ENCODE measurements at regions not wholly inside any gene's neighbourhood (a gene's known extent, or its start where the extent isn't known, plus 50 kb on each side); places are given as distances from the start of the nearest gene placed in this dataset.
"Not testable (repeated sequence)": the region's sequence is repeated elsewhere in the genome, so short reads cannot be mapped to it uniquely, and the experiment has no call there.

GRCh38 chr2:194883711-194884110 lies 773.3 kb upstream of the SLC39A10 start:
- no peak for TF ChIP-seq CTCF (IDR thresholded peaks at IDR 0.05)
- Histone ChIP-seq H3K4me1 (ENCODE audit: control insufficient read depth in 1 of 2, low read depth in 2 of 2) (no peaks in the 10 kb centered on the region), H3K9me3 (no peaks in the 10 kb centered on the region), H3K4me3 (no peak overlapping the region), H3K36me3 (no peaks in the 10 kb centered on the region), H3K27me3 (replicated peaks; ENCODE audit: insufficient read depth) (no peaks in the 10 kb centered on the region), H3K27ac (no peak overlapping the region)
- DNase-seq (ENCODE audit: low spot score) (no peak), ATAC-seq (ENCODE audit: insufficient number of reproducible peaks, low FRiP score, low read depth) (no peak)

GRCh38 chr2:194870974-194871535 lies 786.0 kb upstream of the SLC39A10 start:
- TF ChIP-seq CTCF (IDR thresholded peaks at IDR 0.05): no peak
- DNase-seq (ENCODE audit: low spot score) (no peak), ATAC-seq (ENCODE audit: insufficient number of reproducible peaks, low FRiP score, low read depth) (no peak)
- H3K4me3 ChIP-seq: no peak overlapping the region
- H3K9me3 ChIP-seq: no peaks in the 10 kb centered on the region
- H3K27ac ChIP-seq: no peak overlapping the region
- H3K36me3 ChIP-seq: no peaks in the 10 kb centered on the region
- H3K4me1 ChIP-seq (ENCODE audit: control insufficient read depth in 1 of 2, low read depth in 2 of 2): no peaks in the 10 kb centered on the region
- H3K27me3 ChIP-seq (replicated peaks; ENCODE audit: insufficient read depth): no peaks in the 10 kb centered on the region

- no peak overlapping the region for H3K27ac ChIP-seq
- no peaks in the 10 kb centered on the region for H3K9me3 ChIP-seq
- no peak for DNase-seq (ENCODE audit: low spot score)
- TF ChIP-seq CTCF (IDR thresholded peaks at IDR 0.05): no peak
- no peak overlapping the region for H3K4me3 ChIP-seq
- H3K36me3 ChIP-seq: no peaks in the 10 kb centered on the region
- H3K4me1 ChIP-seq (ENCODE audit: control insufficient read depth in 1 of 2, low read depth in 2 of 2): no peaks in the 10 kb centered on the region
- ATAC-seq (ENCODE audit: insufficient number of reproducible peaks, low FRiP score, low read depth): no peak
- H3K27me3 ChIP-seq (replicated peaks; ENCODE audit: insufficient read depth): no peaks in the 10 kb centered on the region
Observed at GRCh38 chr2:194867328-194867727, 789.7 kb upstream of the SLC39A10 start.

GRCh38 chr2:194854941-194855340 lies 802.1 kb upstream of the SLC39A10 start:
- TF ChIP-seq CTCF (IDR thresholded peaks at IDR 0.05): no peak
- Histone ChIP-seq H3K4me1 (ENCODE audit: control insufficient read depth in 1 of 2, low read depth in 2 of 2) (no peaks in the 10 kb centered on the region), H3K36me3 (no peaks in the 10 kb centered on the region), H3K27me3 (replicated peaks; ENCODE audit: insufficient read depth) (no peaks in the 10 kb centered on the region), H3K4me3 (no peak overlapping the region), H3K9me3 (no peaks in the 10 kb centered on the region), H3K27ac (no peak overlapping the region)
- DNase-seq (ENCODE audit: low spot score) (no peak), ATAC-seq (ENCODE audit: insufficient number of reproducible peaks, low FRiP score, low read depth) (no peak)

- no peaks in the 10 kb centered on the region for H3K27me3 ChIP-seq (replicated peaks; ENCODE audit: insufficient read depth)
- no peak for TF ChIP-seq CTCF (IDR thresholded peaks at IDR 0.05)
- H3K9me3 ChIP-seq: no peaks in the 10 kb centered on the region
- DNase-seq (ENCODE audit: low spot score) (no peak), ATAC-seq (ENCODE audit: insufficient number of reproducible peaks, low FRiP score, low read depth) (no peak)
- H3K4me1 ChIP-seq (ENCODE audit: control insufficient read depth in 1 of 2, low read depth in 2 of 2): no peaks in the 10 kb centered on the region
- no peak overlapping the region for H3K4me3 ChIP-seq
- H3K27ac ChIP-seq: no peak overlapping the region
- no peaks in the 10 kb centered on the region for H3K36me3 ChIP-seq
Observed at GRCh38 chr2:194842871-194843270, 814.2 kb upstream of the SLC39A10 start.

GRCh38 chr2:194834371-194834770 lies 822.7 kb upstream of the SLC39A10 start:
- not testable (repeated sequence) for H3K27ac ChIP-seq; H3K9me3 ChIP-seq; DNase-seq (ENCODE audit: low spot score); H3K36me3 ChIP-seq; H3K4me3 ChIP-seq; H3K4me1 ChIP-seq (ENCODE audit: control insufficient read depth in 1 of 2, low read depth in 2 of 2); ATAC-seq (ENCODE audit: insufficient number of reproducible peaks, low FRiP score, low read depth); H3K27me3 ChIP-seq (replicated peaks; ENCODE audit: insufficient read depth)

All from thoracic aorta (tissue), 2 donors.